Astrocyte (in vitro differentiated cells and primary cell): ENCODE measurements at regions not wholly inside any gene's neighbourhood (a gene's known extent, or its start where the extent isn't known, plus 50 kb on each side); places are given as distances from the start of the nearest gene placed in this dataset.

Source experiments
- CTCF ChIP-seq: IDR thresholded peaks from 2 replicates; pipeline ENCODE4 v1.5.1; 2011; ENCODE audit warnings: low read depth, mild to moderate bottlenecking, inconsistent platforms, low read length, moderate library complexity; ENCODE audit not compliant: insufficient read depth
- EZH2 ChIP-seq: IDR thresholded peaks from 2 replicates; pipeline ENCODE4 v1.6.1; 2012; ENCODE audit warnings: mild to moderate bottlenecking, low read length, inconsistent platforms; ENCODE audit not compliant: insufficient read depth

GRCh38 chrX:150217609-150218008 lies 145.5 kb upstream of the MAMLD1 start:
- no peak for TF ChIP-seq CTCF
- TF ChIP-seq EZH2: no peak
